PC-3 (cell line): ENCODE measurements at regions not wholly inside any gene's neighbourhood (a gene's known extent, or its start where the extent isn't known, plus 50 kb on each side); places are given as distances from the start of the nearest gene placed in this dataset.

Experiments used
- ATAC-seq: fragments of 200-7000 bp; cut with Tn5 transposase; 2 replicates; pipeline ENCODE4 v1.9.1; 2020; ENCODE audit warnings: mild to moderate bottlenecking, moderate library complexity
- BruUV-seq: library from RNA; stranded (reverse); fragments of 400-500 nt; replicated peaks from 2 replicates; lab custom pipeline; 2021; lab: Mats Ljungman, UMichigan
- CTCF ChIA-PET: fragments of 300-600 bp; sonication (Branson Sonifier 250); formaldehyde crosslinking; loops from one replicate; lab custom pipeline; 2022; ENCODE audit warnings: antibody characterized with exemption; lab: Charles Lee
- POLR2A ChIA-PET: fragments of 300-600 bp; sonication (Branson Sonifier 250); formaldehyde crosslinking; loops from one replicate; lab custom pipeline; 2022; ENCODE audit warnings: antibody characterized with exemption; ENCODE audit not compliant: unreplicated experiment; lab: Charles Lee
- DNase-seq: peaks from one replicate; pipeline ENCODE4 v3.0.0-alpha.2; 2015
- H2AFZ ChIP-seq: fragments of 300-600 bp; sonication (generic); 2 replicates; pipeline ENCODE4 v1.6.0; 2016; ENCODE audit warnings: antibody characterized with exemption, low read length
- H3F3A ChIP-seq: fragments of 300-600 bp; sonication (generic); one replicate; pipeline ENCODE4 v1.6.0; 2017; ENCODE audit warnings: antibody characterized with exemption, low read length, control low read depth, mild to moderate bottlenecking; ENCODE audit not compliant: unreplicated experiment
- H3K27ac ChIP-seq: fragments of 300-600 bp; sonication (generic); 2 replicates; pipeline ENCODE4 v1.5.1; 2016; ENCODE audit warnings: mild to moderate bottlenecking, low read length
- H3K27me3 ChIP-seq: fragments of 300-600 bp; sonication (generic); 2 replicates; pipeline ENCODE4 v1.6.1; 2016; ENCODE audit warnings: low read length, mixed read lengths
- H3K36me3 ChIP-seq: fragments of 300-600 bp; sonication (generic); 2 replicates; pipeline ENCODE4 v1.6.1; 2016; ENCODE audit warnings: low read depth, mixed run types, low read length, mixed read lengths
- H3K4me1 ChIP-seq: fragments of 300-600 bp; sonication (generic); 2 replicates; pipeline ENCODE4 v1.5.1; 2016; ENCODE audit warnings: low read length; ENCODE audit not compliant: insufficient read depth
- H3K4me2 ChIP-seq: fragments of 300-600 bp; sonication (generic); 2 replicates; pipeline ENCODE4 v1.6.0; 2016; ENCODE audit warnings: low read length
- H3K4me3 ChIP-seq: fragments of 300-600 bp; sonication (generic); 2 replicates; pipeline ENCODE4 v1.5.1; 2016; ENCODE audit warnings: mild to moderate bottlenecking, low read length, mixed read lengths
- H3K79me2 ChIP-seq: fragments of 300-600 bp; sonication (generic); 2 replicates; pipeline ENCODE4 v1.6.1; 2017; ENCODE audit warnings: low read length, mixed read lengths
- H3K9ac ChIP-seq: fragments of 300-600 bp; sonication (generic); 2 replicates; pipeline ENCODE4 v1.6.0; 2016; ENCODE audit warnings: mild to moderate bottlenecking, low read length
- H3K9me2 ChIP-seq: fragments of 300-600 bp; sonication (generic); replicated peaks from 2 replicates; pipeline ENCODE4 v1.6.1; 2016; ENCODE audit warnings: mixed run types, low read length, mixed read lengths
- H3K9me3 ChIP-seq: fragments of 300-600 bp; sonication (generic); 2 replicates; pipeline ENCODE4 v1.6.1; 2016; ENCODE audit warnings: low read length, mixed read lengths
- H4K20me1 ChIP-seq: fragments of 300-600 bp; sonication (generic); 2 replicates; pipeline ENCODE4 v1.6.1; 2016; ENCODE audit warnings: low read length, mixed read lengths
- EZH2 ChIP-seq: fragments of 300-600 bp; sonication (generic); IDR thresholded peaks from one replicate; pipeline ENCODE4 v1.6.1; 2017; ENCODE audit warnings: antibody characterized with exemption, mild to moderate bottlenecking, low read length; ENCODE audit not compliant: unreplicated experiment
- EZH2phosphoT487 ChIP-seq: fragments of 300-600 bp; sonication (generic); IDR thresholded peaks from 2 replicates; pipeline ENCODE4 v1.6.1; 2018; ENCODE audit warnings: mild to moderate bottlenecking, antibody characterized with exemption, low read length, borderline replicate concordance
- intact Hi-C: fragments of 100-400 bp; cut with micrococcal nuclease; formaldehyde crosslinking; loops from 2 replicates; pipeline ENCODE4 v1.9.0; 2023
- TF ChIP-seq, protein P1 (sequence below): fragments of 300-600 bp; sonication (generic); conservative IDR thresholded peaks from 2 replicates; pipeline ENCODE4 v1.5.1; 2017; ENCODE audit warnings: antibody characterized with exemption, low read depth, mild to moderate bottlenecking, low read length

GRCh38 chr21:31606081-31606874 is 53.2 kb upstream of the SOD1 start:
- no peaks in the 10 kb centered on the region for H3K36me3 ChIP-seq
- no peak overlapping the region for H3K4me3 ChIP-seq
- no peaks in the 10 kb centered on the region for H3K27me3 ChIP-seq
- no peaks in the 10 kb centered on the region for H3K9me3 ChIP-seq
- ChIA-PET POLR2A (no interaction called here), CTCF (interaction anchor here (0.6 kb wide), 1 partner anchor 516 kb away, joined by 3 read pairs; no protein-coding TSS in a partner anchor)
- H3K9ac ChIP-seq = no peak overlapping the region
- H3K4me1 ChIP-seq = peaks cover 11% of the 10 kb centered on the region
- no peaks in the 10 kb centered on the region for H3K9me2 ChIP-seq
- no peak overlapping the region for H2AFZ ChIP-seq
- TF ChIP-seq EZH2 = no peak
- TF ChIP-seq EZH2phosphoT487 = no peak
- TF ChIP-seq, protein P1, sequence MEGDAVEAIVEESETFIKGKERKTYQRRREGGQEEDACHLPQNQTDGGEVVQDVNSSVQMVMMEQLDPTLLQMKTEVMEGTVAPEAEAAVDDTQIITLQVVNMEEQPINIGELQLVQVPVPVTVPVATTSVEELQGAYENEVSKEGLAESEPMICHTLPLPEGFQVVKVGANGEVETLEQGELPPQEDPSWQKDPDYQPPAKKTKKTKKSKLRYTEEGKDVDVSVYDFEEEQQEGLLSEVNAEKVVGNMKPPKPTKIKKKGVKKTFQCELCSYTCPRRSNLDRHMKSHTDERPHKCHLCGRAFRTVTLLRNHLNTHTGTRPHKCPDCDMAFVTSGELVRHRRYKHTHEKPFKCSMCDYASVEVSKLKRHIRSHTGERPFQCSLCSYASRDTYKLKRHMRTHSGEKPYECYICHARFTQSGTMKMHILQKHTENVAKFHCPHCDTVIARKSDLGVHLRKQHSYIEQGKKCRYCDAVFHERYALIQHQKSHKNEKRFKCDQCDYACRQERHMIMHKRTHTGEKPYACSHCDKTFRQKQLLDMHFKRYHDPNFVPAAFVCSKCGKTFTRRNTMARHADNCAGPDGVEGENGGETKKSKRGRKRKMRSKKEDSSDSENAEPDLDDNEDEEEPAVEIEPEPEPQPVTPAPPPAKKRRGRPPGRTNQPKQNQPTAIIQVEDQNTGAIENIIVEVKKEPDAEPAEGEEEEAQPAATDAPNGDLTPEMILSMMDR = no peak
- BruUV-seq = no TSS peak
- peak overlapping the region; percentile 1; the same call in 1 of the 2 replicates for H3K27ac ChIP-seq
- peak overlapping the region; percentile 3; the same call in 1 of the 2 replicates for H3K4me2 ChIP-seq
- intact Hi-C loops = no loop called here
- ATAC-seq (peak; percentile 28), DNase-seq (peak; percentile 67)
- H4K20me1 ChIP-seq = no peaks in the 10 kb centered on the region
- no peaks in the 10 kb centered on the region for H3F3A ChIP-seq
- H3K79me2 ChIP-seq = no peaks in the 10 kb centered on the region

- no peaks in the 10 kb centered on the region for H3K36me3 ChIP-seq
- H3K4me2 ChIP-seq = peak overlapping the region; percentile 24
- ATAC-seq (peak; percentile 91), DNase-seq (peak; percentile 87)
- H3K79me2 ChIP-seq = no peaks in the 10 kb centered on the region
- POLR2A ChIA-PET = no interaction called here
- H3K9me3 ChIP-seq = no peaks in the 10 kb centered on the region
- peak overlapping the region; percentile 42 for H2AFZ ChIP-seq
- intact Hi-C loops = loop anchor here (1.0 kb wide), 4 partner anchors 249 to 506 kb away; no protein-coding TSS in a partner anchor
- H3K4me3 ChIP-seq = no peak overlapping the region
- no peaks in the 10 kb centered on the region for H4K20me1 ChIP-seq
- no peak overlapping the region for H3K9ac ChIP-seq
- CTCF ChIA-PET = interaction anchor here (1.0 kb wide), 1 partner anchor 390 kb away, joined by 3 read pairs; no protein-coding TSS in a partner anchor
- peaks cover 11% of the 10 kb centered on the region for H3K4me1 ChIP-seq
- H3K27ac ChIP-seq = no peak overlapping the region
- no TSS peak for BruUV-seq
- no peaks in the 10 kb centered on the region for H3F3A ChIP-seq
- H3K27me3 ChIP-seq = no peaks in the 10 kb centered on the region
- H3K9me2 ChIP-seq = no peaks in the 10 kb centered on the region
- TF ChIP-seq EZH2phosphoT487 (no peak), EZH2 (no peak)
- TF ChIP-seq, protein P1 = peak; percentile 94
These were observed 54.8 kb upstream of the SOD1 start for GRCh38 chr21:31604591-31605190.

- BruUV-seq = no TSS peak
- TF ChIP-seq, protein P1 = no peak
- no peak for TF ChIP-seq EZH2phosphoT487
- no peak for TF ChIP-seq EZH2
- H3K9me3 ChIP-seq = no peaks in the 10 kb centered on the region
- ATAC-seq (no peak), DNase-seq (no peak)
- no peaks in the 10 kb centered on the region for H3K36me3 ChIP-seq
- H4K20me1 ChIP-seq = no peaks in the 10 kb centered on the region
- no peaks in the 10 kb centered on the region for H3K4me1 ChIP-seq
- H3K79me2 ChIP-seq = no peaks in the 10 kb centered on the region
- no peak overlapping the region for H3K4me3 ChIP-seq
- ChIA-PET POLR2A (no interaction called here), CTCF (no interaction called here)
- no peak overlapping the region for H3K4me2 ChIP-seq
- H2AFZ ChIP-seq = no peak overlapping the region
- no peaks in the 10 kb centered on the region for H3K9me2 ChIP-seq
- no peaks in the 10 kb centered on the region for H3F3A ChIP-seq
- H3K9ac ChIP-seq = no peak overlapping the region
- intact Hi-C loops = no loop called here
- no peaks in the 10 kb centered on the region for H3K27me3 ChIP-seq
- H3K27ac ChIP-seq = no peak overlapping the region
These were observed 59.9 kb upstream of the SOD1 start for GRCh38 chr21:31599563-31599962.
